Neural crest cell (in vitro differentiated cells): ENCODE measurements at regions not wholly inside any gene's neighbourhood (a gene's known extent, or its start where the extent isn't known, plus 50 kb on each side); places are given as distances from the start of the nearest gene placed in this dataset.
A peak's percentile ranks its signal among the peaks of the same experiment; 100 is the strongest.

Experiments used
- DNase-seq: peaks from one replicate; pipeline ENCODE4 v3.0.0; 2021; ENCODE audit warnings: low read depth, mixed read lengths, low spot score
- H3K27ac Mint-ChIP-seq: one replicate; pipeline ENCODE4 v1.8.0; 2021; ENCODE audit warnings: mild to moderate bottlenecking, mixed read lengths; ENCODE audit not compliant: unreplicated experiment
- H3K27me3 Mint-ChIP-seq: 2 replicates; pipeline ENCODE4 v1.8.0; 2021; ENCODE audit warnings: low read depth, mild to moderate bottlenecking, mixed read lengths
- H3K36me3 Mint-ChIP-seq: 2 replicates; pipeline ENCODE4 v1.8.0; 2021; ENCODE audit warnings: low read depth, mild to moderate bottlenecking, mixed read lengths
- H3K4me1 Mint-ChIP-seq: 2 replicates; pipeline ENCODE4 v1.8.0; 2021; ENCODE audit warnings: mixed read lengths
- H3K4me3 Mint-ChIP-seq: one replicate; pipeline ENCODE4 v1.8.0; 2021; ENCODE audit warnings: mild to moderate bottlenecking, mixed read lengths
- H3K9me3 Mint-ChIP-seq: 2 replicates; pipeline ENCODE4 v1.8.0; 2021; ENCODE audit warnings: mixed read lengths
- CTCF ChIP-seq: fragments of 200-600 bp; sonication (generic); conservative IDR thresholded peaks from 2 replicates; pipeline ENCODE4 v1.5.0; 2021; ENCODE audit warnings: antibody characterized with exemption, mild to moderate bottlenecking

DNA sequence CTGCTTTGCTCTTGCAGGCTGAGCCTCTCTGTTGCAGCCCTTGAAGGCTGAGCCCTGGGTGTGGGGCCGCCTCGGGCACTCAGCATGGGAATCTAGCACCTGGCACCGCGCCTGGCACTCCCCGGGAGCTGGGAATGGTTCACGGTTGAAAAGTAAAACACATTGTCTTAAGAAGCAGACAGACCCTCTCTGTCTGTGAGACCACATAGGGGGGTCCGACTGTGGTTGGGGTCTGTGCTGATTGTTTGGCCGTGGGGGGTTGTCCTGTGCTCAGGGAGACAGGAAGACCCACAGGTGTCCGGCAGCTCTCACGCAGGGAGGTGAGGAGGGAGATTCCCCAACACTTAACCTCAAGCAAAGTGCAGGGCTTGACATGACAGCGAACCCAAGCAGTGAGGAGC is 64.8 kb downstream of the SOX1 start:
- peaks cover 18% of the 10 kb centered on the region for H3K4me1 Mint-ChIP-seq
- no peaks in the 10 kb centered on the region for H3K36me3 Mint-ChIP-seq
- H3K9me3 Mint-ChIP-seq: peaks cover 3% of the 10 kb centered on the region
- DNase-seq: no peak
- H3K27me3 Mint-ChIP-seq: no peaks in the 10 kb centered on the region
- H3K27ac Mint-ChIP-seq: peak overlapping the region; percentile 19
- no peak overlapping the region for H3K4me3 Mint-ChIP-seq
- no peak for TF ChIP-seq CTCF

- Mint-ChIP-seq H3K4me1 (peaks cover 18% of the 10 kb centered on the region), H3K27ac (no peak overlapping the region), H3K36me3 (no peaks in the 10 kb centered on the region), H3K4me3 (no peak overlapping the region), H3K27me3 (no peaks in the 10 kb centered on the region), H3K9me3 (peaks cover 2% of the 10 kb centered on the region)
- no peak for DNase-seq
- no peak for TF ChIP-seq CTCF
These were observed 65.2 kb downstream of the SOX1 start for GRCh38 chr13:112132142-112132541.

- H3K4me3 Mint-ChIP-seq: no peak overlapping the region
- no peak for DNase-seq
- peak overlapping the region; percentile 37 for H3K27ac Mint-ChIP-seq
- TF ChIP-seq CTCF: no peak
- H3K9me3 Mint-ChIP-seq: no peaks in the 10 kb centered on the region
- H3K4me1 Mint-ChIP-seq: peaks cover 18% of the 10 kb centered on the region
- H3K36me3 Mint-ChIP-seq: no peaks in the 10 kb centered on the region
- H3K27me3 Mint-ChIP-seq: no peaks in the 10 kb centered on the region
These were observed 65.7 kb downstream of the SOX1 start for GRCh38 chr13:112132619-112133018.

DNA sequence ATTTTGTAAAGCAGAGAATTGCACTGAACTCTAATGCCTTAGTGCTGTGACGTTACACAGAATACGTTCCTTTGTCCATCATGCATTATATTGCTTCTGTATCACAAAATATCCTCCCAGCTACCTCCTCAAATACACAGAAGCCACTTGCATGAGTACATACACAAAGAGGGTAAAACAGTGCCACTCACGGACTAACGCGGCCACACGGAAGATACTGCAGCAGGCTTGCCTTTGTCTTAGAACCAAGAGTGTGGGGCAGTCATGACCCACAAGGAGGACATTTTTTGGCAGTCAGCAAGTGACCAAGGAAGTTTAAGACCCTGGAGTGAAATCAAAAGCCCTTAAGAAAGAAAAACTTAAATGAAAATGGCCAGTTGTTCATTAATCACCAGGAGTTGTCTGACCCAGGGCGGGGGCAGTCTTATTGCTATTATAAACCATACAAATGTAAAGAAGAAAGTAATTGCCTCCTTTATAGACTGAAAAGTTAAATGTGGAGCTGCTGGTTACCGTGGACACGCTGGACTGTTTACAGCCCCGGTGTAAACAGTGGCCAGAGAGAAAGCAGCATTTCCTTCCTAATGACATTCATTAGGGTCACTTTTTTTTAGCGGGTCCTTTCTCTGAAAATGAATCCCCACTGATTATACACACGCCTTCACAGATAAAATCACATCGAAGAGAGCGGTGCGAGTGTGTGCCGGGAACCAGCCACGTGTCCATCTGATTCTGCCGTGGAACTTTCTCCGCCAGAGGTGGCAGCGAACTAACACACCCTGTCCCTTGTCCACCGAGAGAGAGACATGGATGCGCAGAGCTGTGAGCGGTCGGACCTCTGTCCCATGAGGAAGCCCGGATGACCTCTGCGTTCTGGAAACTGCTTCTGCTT is 66.8 kb downstream of the SOX1 start:
- Mint-ChIP-seq H3K4me1 (peaks cover 22% of the 10 kb centered on the region), H3K27ac (no peak overlapping the region), H3K4me3 (no peak overlapping the region), H3K36me3 (no peaks in the 10 kb centered on the region), H3K9me3 (no peaks in the 10 kb centered on the region), H3K27me3 (no peaks in the 10 kb centered on the region)
- DNase-seq: no peak
- TF ChIP-seq CTCF: no peak

DNA sequence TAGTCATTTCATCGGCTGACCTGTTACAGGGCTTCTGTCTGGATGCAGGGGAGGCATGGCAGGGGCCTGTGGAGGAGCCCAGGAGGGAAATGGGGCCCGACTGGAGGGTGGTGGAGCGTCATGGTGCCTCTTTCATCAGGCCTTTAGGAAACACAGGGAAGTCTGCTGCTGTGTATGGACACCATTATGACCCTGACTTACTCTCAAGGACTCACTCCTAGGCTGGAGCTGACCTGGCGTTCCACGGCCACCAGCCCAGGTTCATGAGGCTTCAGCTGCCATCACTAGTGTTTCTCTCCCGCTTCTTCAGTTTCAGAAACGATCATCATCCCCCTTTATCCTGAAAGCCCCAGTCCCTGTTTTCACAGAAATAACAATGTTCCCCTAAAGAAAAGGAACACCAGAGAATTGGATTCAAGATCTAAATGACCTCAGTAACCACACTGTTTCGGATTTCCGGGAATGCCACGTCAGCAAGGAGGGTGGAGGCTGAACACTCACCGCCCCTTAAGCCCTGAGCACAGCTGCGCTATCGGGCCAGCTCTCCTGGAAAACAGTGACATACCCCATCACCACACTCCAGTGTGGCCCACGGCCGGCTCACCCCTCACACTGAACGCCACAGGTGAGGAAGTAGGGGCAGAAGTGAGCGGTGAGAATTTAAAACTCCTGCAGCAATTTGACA is 67.6 kb downstream of the SOX1 start:
- Mint-ChIP-seq H3K4me3 (no peak overlapping the region), H3K9me3 (no peaks in the 10 kb centered on the region), H3K4me1 (peaks cover 25% of the 10 kb centered on the region), H3K27ac (peak overlapping the region; percentile 78), H3K27me3 (no peaks in the 10 kb centered on the region), H3K36me3 (no peaks in the 10 kb centered on the region)
- no peak for TF ChIP-seq CTCF
- DNase-seq: no peak
